Activated CD4-positive, alpha-beta T cell treated with anti-CD3 and anti-CD28 coated beads, Interleukin-2, Interleukin-6, amounts not matched to agents 100 ng/mL and 50 ng/mL, durations not matched to agents 16 hours and 8 hours (primary cell): ENCODE measurements at regions not wholly inside any gene's neighbourhood (a gene's known extent, or its start where the extent isn't known, plus 50 kb on each side); places are given as distances from the start of the nearest gene placed in this dataset.
"Not testable (repeated sequence)": the region's sequence is repeated elsewhere in the genome, so short reads cannot be mapped to it uniquely, and the experiment has no call there.

Source experiments
- DNase-seq: peaks from one replicate; pipeline ENCODE4 v3.0.0-alpha.2; 2020

DNA sequence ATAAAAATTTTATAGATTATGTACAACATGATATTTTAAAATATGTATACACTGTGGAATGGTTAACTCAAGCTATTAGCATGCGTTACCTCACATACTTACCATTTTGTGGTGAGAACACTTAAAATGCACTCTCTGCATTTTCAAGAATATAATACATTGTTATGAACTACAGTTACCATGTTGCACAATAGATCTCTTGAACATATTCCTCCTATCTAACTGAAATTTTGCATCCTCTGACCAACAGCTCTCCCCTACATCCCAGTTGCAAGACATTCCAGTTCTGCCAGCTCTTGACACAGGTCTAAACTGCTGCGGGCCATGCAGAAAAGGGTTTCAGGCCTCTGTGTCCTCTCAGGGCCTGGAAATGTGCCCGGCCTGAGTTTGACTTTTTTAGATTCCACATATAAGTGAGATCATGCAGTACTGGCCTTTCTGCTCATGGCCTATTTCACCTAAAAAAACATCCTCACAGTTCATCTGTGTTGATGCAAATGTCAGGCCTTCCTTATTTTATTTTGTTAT lies 113.7 kb downstream of the CDCA7 start:
- DNase-seq, result no peak

DNA sequence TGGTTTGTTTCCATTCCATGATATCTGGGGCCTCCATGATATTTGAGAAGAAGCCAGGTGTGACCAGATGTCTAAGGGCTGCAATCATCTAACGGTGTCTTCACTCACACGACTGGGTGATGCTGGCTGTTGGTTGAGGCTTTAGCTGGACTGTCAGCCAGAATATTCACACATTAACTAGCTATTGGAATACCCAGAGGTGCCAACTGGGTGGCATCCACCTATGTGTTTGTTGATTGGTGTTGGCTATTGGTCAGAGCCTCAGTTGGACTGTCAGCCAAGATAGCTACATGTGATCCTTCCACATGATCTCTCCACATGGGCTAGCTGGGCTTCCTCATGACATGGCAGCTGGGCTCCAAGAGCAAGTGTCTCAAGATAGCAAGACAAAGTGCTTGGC lies 117.4 kb downstream of the CDCA7 start:
- no peak for DNase-seq

DNA sequence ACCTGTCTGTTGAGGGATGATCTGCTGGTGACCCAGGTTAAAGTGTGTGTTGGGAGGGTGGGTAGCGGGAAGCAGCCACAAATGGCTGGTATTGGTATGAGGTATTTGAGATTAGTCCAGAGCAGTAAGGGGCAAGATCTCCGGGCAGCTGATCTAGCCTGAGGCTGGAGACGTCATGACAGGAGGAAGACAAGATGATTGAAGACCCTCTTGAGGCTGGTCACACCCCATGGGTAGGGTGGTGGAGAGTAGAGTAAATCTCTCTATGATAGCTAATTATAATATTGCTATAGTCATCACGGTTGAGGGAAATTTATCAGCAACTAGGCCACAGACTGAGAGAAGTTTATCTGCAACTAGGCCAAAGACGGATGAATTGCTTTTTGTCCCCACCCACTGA lies 128.5 kb downstream of the CDCA7 start:
- no peak for DNase-seq

DNA sequence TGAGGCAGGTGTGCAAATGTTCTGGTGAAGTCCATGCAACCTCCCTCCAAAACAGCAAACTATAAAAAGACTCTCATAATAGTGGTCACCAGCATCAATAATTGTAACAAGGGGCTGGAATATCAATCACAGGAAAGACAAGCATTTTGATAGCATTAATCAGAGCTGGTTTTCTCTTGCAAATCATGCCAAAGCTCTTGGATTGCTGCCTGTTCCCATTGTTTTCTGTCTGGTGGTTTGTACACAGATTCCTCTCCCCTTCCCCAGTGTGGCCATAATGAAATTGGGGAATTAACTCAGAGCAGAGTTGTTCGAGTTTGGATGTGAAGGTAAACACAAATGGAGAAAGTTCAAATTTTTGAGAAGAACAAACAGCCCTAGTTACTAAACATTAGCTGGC lies 134.2 kb downstream of the CDCA7 start:
- no peak for DNase-seq

DNA sequence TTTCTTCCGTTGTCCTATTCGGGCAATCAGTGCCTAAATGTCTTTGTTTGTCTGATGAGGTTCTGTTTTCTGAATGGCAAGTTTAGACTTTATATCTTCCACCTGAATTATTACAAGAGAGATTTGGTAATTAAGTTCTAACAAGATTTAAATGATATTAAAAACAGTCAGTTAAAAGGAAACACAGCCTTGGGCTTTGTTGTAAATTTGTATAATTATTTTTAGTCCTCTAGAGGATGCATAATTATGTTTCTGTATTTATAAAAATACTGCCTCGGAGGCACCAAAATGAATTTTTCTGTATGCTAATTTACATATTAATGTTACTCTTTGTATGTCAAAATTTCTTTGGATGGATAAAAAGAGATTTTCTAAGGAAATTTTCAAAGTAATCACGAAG lies 136.7 kb downstream of the CDCA7 start:
- no peak for DNase-seq

DNA sequence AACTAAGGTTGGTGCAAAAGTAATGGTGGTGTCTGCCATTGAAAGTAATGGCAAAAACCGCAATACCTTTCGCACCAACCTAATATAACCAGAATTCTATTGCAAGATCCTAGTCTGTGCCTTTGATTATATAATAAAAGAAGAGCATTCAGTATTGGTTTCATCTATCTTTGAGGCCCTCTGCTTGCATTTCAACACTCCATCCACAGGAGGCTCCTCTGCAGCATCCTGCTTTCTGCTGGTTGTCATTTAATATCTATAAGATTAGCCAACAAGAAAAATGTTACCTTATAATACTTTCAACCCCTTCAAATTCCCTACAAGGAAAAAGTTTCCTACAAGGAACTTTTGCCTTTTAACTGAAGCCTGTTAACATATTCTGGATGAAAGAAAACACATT lies 139.2 kb downstream of the CDCA7 start:
- no peak for DNase-seq

DNA sequence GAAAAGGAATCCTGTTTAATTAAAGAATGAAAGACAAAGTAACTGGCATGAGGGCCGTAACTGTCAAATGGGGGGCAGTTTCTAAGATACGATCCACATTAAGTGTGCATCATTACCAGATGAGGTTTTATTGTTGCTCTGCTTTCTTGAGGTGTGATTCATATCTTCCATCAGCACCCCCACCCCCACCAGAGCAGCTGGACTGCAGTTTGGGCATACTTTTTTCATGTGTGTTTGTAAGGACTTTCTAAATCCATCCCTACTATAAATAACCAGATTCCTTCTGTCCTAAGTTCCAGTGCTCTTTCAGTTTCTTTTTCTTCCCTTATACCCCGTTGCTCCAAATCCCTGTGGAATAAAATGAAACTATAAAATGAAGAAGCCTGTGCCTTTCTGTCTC lies 142.1 kb downstream of the CDCA7 start:
- DNase-seq, result no peak

DNA sequence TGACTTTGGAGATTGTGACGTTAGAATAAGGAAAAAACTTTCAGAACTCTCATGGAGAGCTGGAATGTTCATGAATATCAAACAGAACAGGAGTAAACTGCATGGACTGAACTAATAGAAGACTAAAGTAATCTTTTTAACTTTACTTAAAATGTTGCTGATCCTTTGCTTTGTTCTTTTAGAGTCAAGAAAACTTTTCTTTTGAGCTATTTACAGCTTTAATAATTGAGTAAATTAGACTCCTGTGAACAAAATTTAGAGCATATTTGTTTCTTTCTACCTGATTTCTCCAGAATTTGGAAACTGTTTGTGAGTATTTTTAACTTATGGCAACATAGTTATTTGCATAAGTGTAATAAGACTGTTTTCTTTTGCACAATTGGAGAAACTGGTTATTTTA lies 146.3 kb downstream of the CDCA7 start:
- DNase-seq, result no peak

DNA sequence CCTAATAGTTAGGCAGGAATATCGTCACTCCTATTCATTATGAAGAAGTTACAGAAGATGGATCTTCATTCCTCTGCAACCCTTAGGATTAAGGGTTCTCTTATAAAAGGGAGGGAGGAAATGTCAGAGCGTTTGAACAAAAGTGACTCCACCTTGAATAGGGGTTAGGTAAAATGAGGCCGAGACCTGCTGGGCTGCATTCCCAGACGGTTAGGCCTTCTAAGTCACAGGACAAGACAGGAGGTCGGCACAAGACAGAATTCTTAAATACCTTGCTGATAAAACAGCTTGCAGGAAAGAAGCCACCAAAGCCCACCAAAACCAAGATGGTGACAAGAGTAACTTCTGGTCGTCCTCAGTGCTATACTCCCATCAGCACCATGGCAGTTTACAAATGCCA lies 147.6 kb downstream of the CDCA7 start:
- DNase-seq, result no peak

DNA sequence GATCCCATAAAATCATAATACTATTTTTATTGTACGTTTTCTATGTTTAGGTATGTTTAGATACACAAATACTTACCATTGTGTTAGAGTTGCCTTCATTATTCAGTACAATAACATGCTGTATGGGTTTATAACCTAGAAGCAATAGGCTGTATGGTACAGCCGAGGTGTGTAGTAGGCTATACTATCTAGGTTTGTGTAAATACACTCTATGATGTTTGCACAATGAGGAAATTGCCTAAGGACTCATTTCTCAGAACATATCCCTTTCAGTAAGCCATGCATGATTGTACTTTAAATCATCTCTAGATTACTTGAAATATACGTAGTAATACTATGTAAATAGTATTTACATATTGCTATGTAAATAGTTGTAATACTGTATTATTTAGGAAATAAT lies 156.7 kb downstream of the CDCA7 start:
- DNase-seq, result no peak

DNA sequence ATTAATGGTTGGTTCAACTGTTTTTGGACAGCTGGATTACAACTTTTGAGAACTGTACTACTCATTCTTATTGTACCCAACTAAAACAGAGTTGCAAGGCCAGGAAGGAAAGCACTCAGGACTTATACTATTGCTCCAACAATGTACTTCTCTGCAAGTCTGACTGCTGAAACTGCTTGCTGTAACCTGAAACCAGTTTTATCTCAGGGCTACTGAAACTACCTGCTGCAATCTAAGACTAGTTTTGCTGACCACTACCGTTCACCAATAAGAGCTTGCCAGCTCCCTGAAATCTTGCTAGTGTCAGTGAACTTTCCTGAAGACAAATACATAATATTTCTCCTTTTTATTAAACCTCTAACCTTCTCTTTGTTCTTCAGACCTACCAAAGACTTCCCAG lies 157.3 kb downstream of the CDCA7 start:
- no peak for DNase-seq

DNA sequence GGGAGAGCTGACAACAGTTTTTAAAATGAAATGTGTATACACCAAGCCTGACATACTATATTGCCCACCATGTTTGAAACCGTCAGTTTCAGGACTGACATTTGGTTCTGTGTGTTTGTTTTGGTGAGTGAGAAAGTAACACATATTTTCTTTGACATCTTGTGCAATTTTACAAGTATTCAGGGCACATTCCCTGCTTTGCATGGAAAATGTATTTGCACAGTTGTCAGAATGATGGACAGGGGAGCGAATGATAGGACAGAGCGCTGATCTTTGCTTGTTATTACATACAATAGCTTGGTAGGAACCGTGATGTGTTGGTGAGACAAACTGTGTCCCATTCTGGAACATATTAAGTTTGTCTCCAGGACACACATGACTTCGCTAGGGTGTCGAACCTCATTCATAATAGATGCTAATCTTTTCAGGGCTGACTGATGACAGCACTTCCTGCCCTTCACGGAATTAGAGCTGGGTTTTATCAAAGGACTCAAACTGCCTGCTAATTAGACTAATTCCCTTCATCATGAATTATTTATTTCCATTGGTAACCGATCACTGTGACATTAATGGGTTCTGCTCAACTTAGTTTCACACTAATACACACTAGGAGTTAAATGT lies 158.5 kb downstream of the CDCA7 start:
- DNase-seq, result no peak

DNA sequence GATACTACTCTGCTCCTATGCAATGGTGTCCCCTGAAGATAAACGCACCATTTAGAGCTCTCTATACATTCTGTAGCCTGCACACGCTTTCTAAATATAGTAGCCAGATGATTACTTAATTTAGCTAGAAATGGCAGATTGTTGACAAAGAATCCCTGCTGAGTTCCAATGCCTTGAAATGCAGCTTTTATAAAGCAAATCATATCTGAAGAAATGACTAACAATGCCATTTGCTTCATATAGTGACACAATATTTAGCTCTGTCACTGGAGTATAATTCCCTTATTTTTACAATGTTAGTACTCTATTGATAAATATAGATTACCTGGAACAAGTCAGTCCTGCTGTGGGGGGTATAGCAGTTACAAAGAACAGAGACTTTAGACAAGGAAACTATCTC lies 166.2 kb downstream of the CDCA7 start:
- DNase-seq, result no peak

DNA sequence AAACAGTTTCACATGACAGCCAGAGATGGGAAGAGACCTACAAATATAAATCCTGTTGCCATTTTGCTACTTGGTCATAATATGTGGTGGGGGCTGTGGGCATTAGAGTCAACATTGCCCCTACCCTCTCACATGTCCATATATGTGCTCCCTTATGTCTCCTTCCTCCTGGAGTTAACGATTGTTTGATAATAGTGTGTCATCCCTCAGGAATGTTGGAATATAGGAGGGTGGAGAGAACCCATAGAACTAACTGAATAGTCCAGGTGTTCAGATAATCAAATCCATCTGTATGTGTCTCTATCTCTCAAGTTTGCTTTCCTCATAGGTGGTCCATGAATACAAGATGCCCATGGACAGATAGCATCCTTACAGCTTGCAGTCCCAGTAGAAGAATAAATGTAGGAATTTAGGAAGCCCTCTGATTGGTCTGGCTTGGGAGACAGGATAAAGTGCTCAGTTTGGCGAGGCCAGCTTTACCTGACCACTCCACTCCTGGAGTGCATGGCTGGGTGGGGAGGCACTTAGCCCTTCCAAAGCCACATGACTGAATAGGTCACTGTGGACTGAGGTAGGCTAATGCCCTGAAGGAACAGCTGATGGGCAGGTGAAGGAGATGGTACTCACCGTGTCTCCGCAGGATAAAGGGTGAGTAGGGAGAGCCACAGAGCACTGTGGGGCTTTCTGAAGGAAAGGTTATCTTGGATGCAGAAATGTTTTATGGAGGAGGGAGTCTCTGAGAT lies 166.9 kb downstream of the CDCA7 start:
- no peak for DNase-seq

DNA sequence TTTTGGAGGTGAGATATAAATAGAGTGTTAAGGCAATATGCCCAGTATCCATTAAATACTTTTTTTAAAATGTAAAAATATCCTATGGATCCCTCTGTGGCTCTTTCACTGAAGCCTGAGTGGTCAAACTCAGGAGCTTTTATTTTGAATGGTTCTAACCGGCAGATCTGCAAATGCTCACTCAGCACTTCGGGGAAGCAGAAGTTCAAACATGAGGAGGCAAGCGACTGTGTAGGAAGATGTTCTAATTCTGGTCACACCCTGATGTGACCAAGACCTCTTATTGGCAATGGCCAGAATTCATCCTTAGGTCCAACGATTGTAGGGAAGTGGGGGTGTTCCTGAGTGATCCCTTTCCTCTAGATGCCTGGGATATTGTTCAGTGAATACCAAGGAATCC lies 168.8 kb downstream of the CDCA7 start:
- DNase-seq, result no peak

DNA sequence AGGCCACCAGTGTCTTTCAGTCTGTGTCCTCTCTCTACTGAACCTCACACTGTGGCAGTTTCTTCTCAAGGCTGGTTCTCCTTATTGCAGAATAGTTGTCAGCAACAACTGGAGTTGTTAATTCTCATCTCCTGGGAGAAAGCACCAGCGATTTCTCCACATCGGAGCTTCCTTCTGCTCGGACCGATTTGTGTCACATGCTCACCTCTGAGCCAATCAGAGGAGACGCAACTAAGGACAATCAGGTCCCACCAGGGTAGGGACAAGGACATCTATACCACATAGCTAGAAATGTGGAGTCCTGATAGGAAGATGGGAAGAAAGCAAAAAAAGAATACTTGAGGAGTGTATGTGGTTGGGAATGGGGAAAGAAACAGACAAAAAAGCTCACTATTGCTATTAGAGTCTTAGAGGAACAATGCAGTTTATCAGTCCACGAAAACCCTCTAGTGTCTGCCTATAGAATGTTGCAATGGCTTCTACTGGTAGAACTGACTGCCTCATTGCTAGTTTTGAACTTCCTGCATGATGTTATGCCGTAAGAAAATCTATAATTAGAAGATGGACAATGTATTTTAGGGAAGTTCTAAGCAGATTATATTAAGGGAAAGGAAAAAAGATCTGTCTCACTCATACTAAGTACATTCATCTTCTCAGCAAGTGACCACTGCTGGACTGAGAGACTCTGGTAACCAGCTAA lies 169.7 kb downstream of the CDCA7 start:
- no peak for DNase-seq

DNA sequence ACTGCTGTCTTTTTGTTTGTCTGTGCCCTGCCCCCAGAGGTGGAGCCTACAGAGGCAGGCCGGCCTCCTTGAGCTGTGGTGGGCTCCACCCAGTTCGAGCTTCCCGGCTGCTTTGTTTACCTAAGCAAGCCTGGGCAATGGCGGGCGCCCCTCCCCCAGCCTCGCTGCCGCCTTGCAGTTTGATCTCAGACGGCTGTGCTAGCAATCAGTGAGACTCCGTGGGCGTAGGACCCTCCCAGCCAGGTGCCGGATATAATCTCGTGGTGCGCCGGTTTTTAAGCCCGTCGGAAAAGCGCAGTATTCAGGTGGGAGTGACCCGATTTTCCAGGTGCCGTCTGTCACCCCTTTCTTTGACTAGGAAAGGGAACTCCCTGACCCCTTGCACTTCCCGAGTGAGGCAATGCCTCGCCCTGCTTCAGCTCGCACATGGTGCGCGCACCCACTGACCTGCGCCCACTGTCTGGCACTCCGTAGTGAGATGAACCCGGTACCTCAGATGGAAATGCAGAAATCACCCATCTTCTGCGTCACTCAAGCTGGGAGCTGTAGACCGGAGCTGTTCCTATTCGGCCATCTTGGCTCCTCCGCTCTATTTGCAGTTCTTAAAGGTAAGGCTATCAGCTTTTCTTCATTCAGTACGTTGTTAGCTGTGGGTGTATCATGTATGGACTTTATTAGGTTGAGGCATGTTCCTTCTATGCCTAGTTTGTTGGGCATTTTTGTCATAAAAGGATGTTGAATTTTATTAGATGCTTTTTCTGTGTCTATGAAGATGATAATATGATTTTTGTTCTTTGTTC lies 178.3 kb downstream of the CDCA7 start:
- not testable (repeated sequence) for DNase-seq

DNA sequence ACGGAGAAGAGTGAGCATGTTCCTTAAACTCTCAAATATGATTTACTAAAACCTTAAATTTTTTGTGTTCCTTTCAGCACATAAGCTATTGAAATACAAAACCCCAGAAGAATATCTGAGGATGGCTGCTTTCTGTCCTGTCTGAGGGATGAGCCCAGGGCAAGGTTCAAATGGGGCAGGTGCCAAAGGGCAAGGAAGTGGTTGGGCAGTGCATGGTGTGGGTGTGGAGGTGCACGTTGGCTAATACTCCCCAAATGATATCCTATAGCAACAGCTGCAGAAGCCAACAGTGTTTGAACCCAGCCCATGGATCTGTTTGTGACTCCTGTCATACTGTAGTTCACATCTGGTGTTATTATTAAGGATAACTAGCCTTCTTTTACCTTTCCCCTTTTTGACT lies 183.0 kb downstream of the CDCA7 start:
- DNase-seq, result no peak

DNA sequence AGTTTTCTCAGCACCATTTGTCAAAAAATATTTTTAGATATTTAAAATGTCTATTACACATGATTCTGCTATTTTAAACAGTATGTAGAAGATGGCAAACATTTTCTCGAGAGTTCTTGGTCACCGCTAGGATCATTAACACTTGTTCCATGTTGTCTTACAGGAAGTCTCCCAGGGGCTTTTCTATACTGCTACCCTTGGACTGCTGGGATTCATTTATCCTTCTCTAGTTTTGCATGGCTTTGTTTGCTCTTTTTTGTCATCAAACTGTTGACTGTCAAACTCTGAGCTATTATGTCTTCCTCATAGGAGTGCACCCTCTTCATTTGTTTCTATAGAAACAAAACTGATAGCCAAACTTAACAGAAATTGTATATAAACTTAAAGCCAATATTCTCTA lies 184.9 kb downstream of the CDCA7 start:
- DNase-seq, result no peak

DNA sequence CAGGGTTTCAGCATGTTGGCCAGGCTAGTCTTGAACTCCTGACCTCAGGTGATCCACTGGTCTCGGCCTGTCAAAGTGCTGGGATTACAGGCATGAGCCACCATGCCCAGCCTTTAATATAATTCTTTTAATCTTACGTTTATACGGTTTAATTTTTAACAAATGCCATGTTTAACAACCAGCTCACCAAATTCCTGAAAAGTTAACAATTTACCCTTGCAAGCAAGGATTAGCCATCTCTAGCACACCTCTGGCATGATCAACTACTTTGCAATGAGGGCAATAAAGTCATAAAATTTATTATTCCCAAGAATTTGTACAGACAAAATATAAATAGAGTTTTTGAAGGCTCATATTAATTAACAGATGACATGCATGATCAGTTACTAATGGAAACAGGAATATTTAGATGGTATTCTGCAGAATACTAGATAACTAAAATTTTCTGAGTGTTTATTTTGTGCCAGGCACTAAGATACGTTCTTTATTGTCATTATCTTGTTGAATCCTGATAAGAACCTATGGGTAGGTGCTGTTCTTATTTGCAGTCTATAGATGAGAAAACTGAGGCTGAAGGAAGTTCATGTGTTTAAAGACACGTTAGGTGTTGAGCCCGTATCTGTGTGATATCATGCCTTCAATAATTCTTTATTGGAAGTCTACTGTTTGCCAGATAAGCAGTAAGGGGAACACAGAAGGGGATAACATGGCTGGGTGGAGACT lies 190.1 kb downstream of the CDCA7 start:
- no peak for DNase-seq

DNA sequence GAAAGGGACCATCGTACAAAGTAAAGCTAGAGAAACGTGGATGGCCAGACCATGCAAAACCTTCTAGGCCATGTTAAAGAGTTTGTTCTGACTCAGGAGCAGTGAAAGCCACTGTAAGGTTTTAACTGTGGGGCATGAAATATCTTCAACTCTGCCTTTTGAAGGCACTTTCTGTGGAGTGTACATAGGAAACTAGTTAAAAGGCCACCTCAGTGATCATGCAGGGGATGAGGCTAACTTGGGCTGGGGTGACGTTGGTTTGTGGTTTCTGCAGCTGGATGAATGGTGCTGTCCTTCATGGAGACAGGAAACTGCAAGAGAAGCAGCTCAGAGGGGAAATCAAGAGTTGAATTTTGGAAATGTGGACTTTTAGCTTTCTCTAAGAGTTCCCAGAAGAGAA lies 190.7 kb downstream of the CDCA7 start:
- no peak for DNase-seq

DNA sequence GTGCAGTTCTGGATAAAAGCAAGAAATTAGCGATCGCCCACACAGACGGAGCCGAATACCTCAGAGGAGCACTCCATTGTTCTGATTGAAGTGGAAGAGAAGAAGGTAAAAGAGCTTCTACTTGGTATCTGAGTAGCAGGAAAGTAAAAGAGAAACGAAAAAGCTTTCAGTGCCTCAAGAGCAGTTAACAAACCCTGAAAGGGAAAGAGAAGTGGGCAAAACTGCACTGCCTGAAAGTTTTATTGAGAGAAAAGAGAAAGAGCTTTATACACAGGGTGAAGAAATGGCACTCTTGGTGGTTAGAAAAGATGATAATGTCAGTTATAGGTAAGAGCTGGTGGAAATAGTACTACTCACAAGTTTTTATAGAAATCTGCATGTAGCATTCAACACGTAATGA lies 192.8 kb downstream of the CDCA7 start:
- no peak for DNase-seq

DNA sequence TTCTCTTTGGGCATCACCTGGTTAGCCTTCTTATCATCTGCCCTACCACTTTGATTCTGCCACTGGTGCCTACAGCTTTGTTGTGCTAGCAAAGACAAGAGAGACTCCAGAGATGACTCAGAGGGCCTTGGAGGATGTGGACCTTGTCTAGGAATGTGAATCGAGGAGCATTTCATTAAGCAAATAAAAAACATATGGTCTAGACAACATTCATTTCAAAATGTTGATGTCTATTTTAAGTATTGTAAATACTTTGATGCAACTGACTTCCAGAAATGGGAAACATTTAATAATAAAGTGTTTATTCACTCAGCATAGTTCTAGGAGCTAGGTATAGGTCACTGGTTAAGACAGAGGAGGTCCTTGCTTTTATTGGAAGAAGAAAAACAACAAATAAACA lies 195.5 kb downstream of the CDCA7 start:
- DNase-seq, result no peak
